HepG2 (cell line): ENCODE measurements at regions not wholly inside any gene's neighbourhood (a gene's known extent, or its start where the extent isn't known, plus 50 kb on each side); places are given as distances from the start of the nearest gene placed in this dataset.

Experiments
- ATAC-seq: fragments of 200-7000 bp; cut with Tn5 transposase; 3 replicates; pipeline ENCODE4 v1.9.1; 2020; ENCODE audit warnings: mild to moderate bottlenecking, moderate library complexity
- BruUV-seq: library from RNA; stranded (reverse); fragments of 400-500 nt; replicated peaks from 2 replicates; lab custom pipeline; 2021; lab: Mats Ljungman, UMichigan
- CTCF ChIA-PET: fragments of 300-600 bp; formaldehyde crosslinking; extraction: SDS; loops from one replicate; lab custom pipeline; 2021; ENCODE audit warnings: low total read pairs, inconsistent platforms, low intra/inter-chr PET ratio; lab: Yijun Ruan, JAX
- POLR2A ChIA-PET: fragments of 350-600 bp; sonication (Branson Sonifier 250); formaldehyde crosslinking; loops from one replicate; lab custom pipeline; 2020; ENCODE audit warnings: antibody characterized with exemption, inconsistent platforms; lab: Yijun Ruan, JAX
- DNase-seq: peaks from one replicate; pipeline ENCODE4 v3.0.0-alpha.2; 2015; ENCODE audit warnings: low spot score
- FAIRE-seq: peaks from 3 replicates; lab custom pipeline; 2011; peaks lifted over from hg19 to GRCh38; lab: Jason Lieb, UNC
- H2AFZ ChIP-seq: one replicate; pipeline ENCODE4 v1.6.1; 2011; ENCODE audit warnings: low read length, inconsistent platforms
- H3K27ac ChIP-seq: fragments of 300-600 bp; 3 replicates; pipeline ENCODE4 v1.8.0; 2011; ENCODE audit warnings: mixed run types, mild to moderate bottlenecking, mixed read lengths, low read length, inconsistent platforms; ENCODE audit not compliant: insufficient read depth; ENCODE audit errors: extremely low read length
- H3K27me3 ChIP-seq, 2 experiments: fragments of 200-600 bp in 1 of 2; 2 replicates in 1 of 2; 3 replicates in 1 of 2; pipeline versions ENCODE4 v1.6.0 to v1.8.0; 2011; ENCODE audit warnings: low read length in 2 of 2, mild to moderate bottlenecking in 2 of 2, moderate library complexity in 2 of 2, inconsistent platforms in 1 of 2; ENCODE audit not compliant: insufficient read depth in 2 of 2, control insufficient read depth in 1 of 2
- H3K36me3 ChIP-seq, 2 experiments: fragments of 200-600 bp in 1 of 2; replicated peaks in 1 of 2; 2 replicates in 1 of 2; 3 replicates in 1 of 2; pipeline versions ENCODE4 v1.5.1 to v1.8.0; 2011; ENCODE audit warnings: low read length in 2 of 2, inconsistent platforms in 1 of 2; ENCODE audit not compliant: insufficient read depth in 2 of 2, control insufficient read depth in 1 of 2
- H3K4me1 ChIP-seq: 2 replicates; pipeline ENCODE4 v1.5.1; 2012; ENCODE audit warnings: low read length, inconsistent platforms; ENCODE audit not compliant: insufficient read depth
- H3K4me2 ChIP-seq: 2 replicates; pipeline ENCODE4 v1.6.0; 2011; ENCODE audit warnings: low read depth, low read length, inconsistent platforms
- H3K4me3 ChIP-seq, 3 experiments: fragments of 200-600 bp in 1 of 3; sonication (generic), shearing (Covaris generic) in 1 of 3; replicated peaks in 1 of 3; 2 replicates each; pipeline ENCODE4 v1.5.1; 2011 to 2016; ENCODE audit warnings: low read length in 3 of 3, inconsistent platforms in 2 of 3, low read depth in 2 of 3, mild to moderate bottlenecking in 2 of 3, control low read depth in 1 of 3, mixed read lengths in 1 of 3; ENCODE audit not compliant: insufficient read depth in 1 of 3
- H3K79me2 ChIP-seq: one replicate; pipeline ENCODE4 v1.6.1; 2011; ENCODE audit warnings: low read length, inconsistent platforms; ENCODE audit not compliant: insufficient read depth
- H3K9ac ChIP-seq: 2 replicates; pipeline ENCODE4 v1.6.0; 2011; ENCODE audit warnings: mild to moderate bottlenecking, low read depth, low read length, inconsistent platforms; ENCODE audit not compliant: insufficient read depth
- H3K9me3 ChIP-seq: 2 replicates; pipeline ENCODE4 v1.5.1; 2012; ENCODE audit warnings: mild to moderate bottlenecking, low read length
- H4K20me1 ChIP-seq: 2 replicates; pipeline ENCODE4 v1.6.0; 2011; ENCODE audit warnings: inconsistent platforms, mild to moderate bottlenecking, low read length, moderate library complexity; ENCODE audit not compliant: insufficient read depth
- HHEX ChIP-seq: IDR thresholded peaks from 2 replicates; pipeline ENCODE4 v1.6.1; 2016; ENCODE audit warnings: control low read depth
- KLF6 ChIP-seq: IDR thresholded peaks from 2 replicates; pipeline ENCODE4 v1.8.0; 2016; ENCODE audit warnings: missing biosample characterization, missing genetic modification reagents
- NFE2L1 ChIP-seq: sonication (generic); formaldehyde crosslinking; IDR thresholded peaks from 2 replicates; pipeline ENCODE4 v1.4.0; 2020; ENCODE audit warnings: missing genetic modification reagents, mild to moderate bottlenecking, borderline replicate concordance
- NPAS2 ChIP-seq: sonication (generic); formaldehyde crosslinking; IDR thresholded peaks from 2 replicates; pipeline ENCODE4 v1.8.0; 2022; ENCODE audit warnings: mild to moderate bottlenecking, missing genetic modification reagents, borderline replicate concordance
- RXRB ChIP-seq: IDR thresholded peaks from 2 replicates; pipeline ENCODE4 v1.6.1; 2016; ENCODE audit warnings: borderline replicate concordance, missing genetic modification reagents, missing compliant biosample characterization
- ZNF3 ChIP-seq: IDR thresholded peaks from 2 replicates; pipeline ENCODE4 v1.7.0; 2017; ENCODE audit warnings: inconsistent platforms
- ZNF713 ChIP-seq: sonication (generic); formaldehyde crosslinking; IDR thresholded peaks from 2 replicates; pipeline ENCODE4 v1.4.0; 2020; ENCODE audit warnings: mild to moderate bottlenecking, missing genetic modification reagents
- in situ Hi-C: cut with HindIII; loops from 2 replicates; pipeline ENCODE4 v1.10.0; 2017; ENCODE audit warnings: low pct_unique_long_range_greater_than_20kb; ENCODE audit not compliant: extremely low pct_ligation_motif_present
- intact Hi-C: fragments of 100-400 bp; cut with micrococcal nuclease; formaldehyde crosslinking; loops from one replicate; pipeline ENCODE4 v1.10.0; 2022; ENCODE audit not compliant: unreplicated experiment
- TF ChIP-seq, protein P1 (sequence below): sonication (generic); formaldehyde crosslinking; IDR thresholded peaks from 2 replicates; pipeline ENCODE4 v1.5.0; 2020; ENCODE audit warnings: mild to moderate bottlenecking, missing genetic modification reagents, moderate library complexity

DNA sequence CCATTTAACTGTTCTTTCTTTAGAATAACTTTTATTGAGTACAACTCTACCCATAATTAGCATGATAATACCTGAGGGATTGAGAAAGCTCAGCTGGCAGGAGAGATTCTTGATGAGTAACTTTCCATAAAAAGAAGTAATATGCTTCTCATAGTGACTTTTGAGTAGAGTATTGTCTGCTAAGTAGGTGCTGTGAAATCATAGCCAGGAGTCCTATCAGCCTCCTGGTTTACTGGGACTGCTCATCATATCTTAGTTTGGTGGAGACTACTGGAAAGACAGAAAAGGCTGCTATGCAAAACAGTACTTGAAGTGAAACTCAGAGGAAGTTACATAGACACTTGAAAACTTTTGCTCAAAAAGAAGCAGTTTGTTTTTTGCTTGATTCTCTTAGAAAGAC, 113.3 kb upstream of the ATP2B1 start:
- intact Hi-C loops: no loop called here
- ChIA-PET CTCF (no interaction called here), POLR2A (no interaction called here)
- Histone ChIP-seq H3K4me2 (no peak overlapping the region), H2AFZ (no peak overlapping the region), H3K9ac (no peak overlapping the region), H3K27ac (no peak overlapping the region), H3K9me3 (no peaks in the 10 kb centered on the region), H3K4me1 (no peaks in the 10 kb centered on the region), H3K27me3 (no peaks in the 10 kb centered on the region), H3K4me3 (no peak overlapping the region), H3K36me3 (no peaks in the 10 kb centered on the region), H3K79me2 (no peaks in the 10 kb centered on the region), H4K20me1 (no peaks in the 10 kb centered on the region)
- FAIRE-seq (no peak), ATAC-seq (no peak), DNase-seq (no peak)
- no peak for TF ChIP-seq NFE2L1 (CRISPR knock-in tag)
- no peak for TF ChIP-seq KLF6 (CRISPR knock-in tag)
- no peak for TF ChIP-seq NPAS2 (CRISPR knock-in tag)
- TF ChIP-seq RXRB (CRISPR knock-in tag): no peak
- no peak for TF ChIP-seq ZNF713 (CRISPR knock-in tag)
- no peak for TF ChIP-seq HHEX (CRISPR knock-in tag)
- TF ChIP-seq, protein P1, sequence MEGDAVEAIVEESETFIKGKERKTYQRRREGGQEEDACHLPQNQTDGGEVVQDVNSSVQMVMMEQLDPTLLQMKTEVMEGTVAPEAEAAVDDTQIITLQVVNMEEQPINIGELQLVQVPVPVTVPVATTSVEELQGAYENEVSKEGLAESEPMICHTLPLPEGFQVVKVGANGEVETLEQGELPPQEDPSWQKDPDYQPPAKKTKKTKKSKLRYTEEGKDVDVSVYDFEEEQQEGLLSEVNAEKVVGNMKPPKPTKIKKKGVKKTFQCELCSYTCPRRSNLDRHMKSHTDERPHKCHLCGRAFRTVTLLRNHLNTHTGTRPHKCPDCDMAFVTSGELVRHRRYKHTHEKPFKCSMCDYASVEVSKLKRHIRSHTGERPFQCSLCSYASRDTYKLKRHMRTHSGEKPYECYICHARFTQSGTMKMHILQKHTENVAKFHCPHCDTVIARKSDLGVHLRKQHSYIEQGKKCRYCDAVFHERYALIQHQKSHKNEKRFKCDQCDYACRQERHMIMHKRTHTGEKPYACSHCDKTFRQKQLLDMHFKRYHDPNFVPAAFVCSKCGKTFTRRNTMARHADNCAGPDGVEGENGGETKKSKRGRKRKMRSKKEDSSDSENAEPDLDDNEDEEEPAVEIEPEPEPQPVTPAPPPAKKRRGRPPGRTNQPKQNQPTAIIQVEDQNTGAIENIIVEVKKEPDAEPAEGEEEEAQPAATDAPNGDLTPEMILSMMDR: no peak
- TF ChIP-seq ZNF3 (CRISPR knock-in tag): no peak
- in situ Hi-C loops: no loop called here
- no TSS peak for BruUV-seq
